ENCODE measurements at regions not wholly inside any gene's neighbourhood (a gene's known extent, or its start where the extent isn't known, plus 50 kb on each side); places are given as distances from the start of the nearest gene placed in this dataset.

DNA sequence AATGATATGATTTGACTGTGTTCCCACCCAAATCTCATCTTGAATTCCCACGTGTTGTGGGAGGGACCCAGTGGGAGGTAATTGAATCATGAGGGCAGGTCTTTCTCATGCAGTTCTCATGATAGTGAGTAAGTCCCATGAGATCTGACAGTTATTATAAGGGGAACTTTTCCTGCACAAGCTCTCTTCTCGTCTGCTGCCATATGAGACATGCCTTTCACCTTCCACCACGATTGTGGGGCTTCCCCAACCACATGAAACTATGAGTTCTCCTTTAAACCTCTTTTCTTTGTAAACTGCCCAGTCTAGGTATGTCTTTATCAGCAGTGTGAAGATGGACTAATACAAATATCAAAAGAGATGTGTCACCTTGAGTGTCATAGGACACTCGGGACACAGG, 502.7 kb upstream of the PODXL start:
- TF ChIP-seq CTCF (IDR thresholded peaks at IDR 0.05) (no peak), POLR2A (IDR thresholded peaks at IDR 0.05) (no peak), EP300 (IDR thresholded peaks at IDR 0.05) (no peak)
